Chondrocyte (in vitro differentiated cells): ENCODE measurements at regions not wholly inside any gene's neighbourhood (a gene's known extent, or its start where the extent isn't known, plus 50 kb on each side); places are given as distances from the start of the nearest gene placed in this dataset.

ENCODE experiments used
- DNase-seq: peaks from one replicate; pipeline ENCODE4 v3.0.0; 2021; ENCODE audit warnings: mixed read lengths, low spot score
- H3K27ac Mint-ChIP-seq: one replicate; pipeline ENCODE4 v1.8.0; 2021; ENCODE audit warnings: mild to moderate bottlenecking, moderate library complexity, mixed read lengths; ENCODE audit not compliant: unreplicated experiment
- H3K27me3 Mint-ChIP-seq: 2 replicates; pipeline ENCODE4 v1.8.0; 2021; ENCODE audit warnings: low read depth, mixed read lengths
- H3K36me3 Mint-ChIP-seq: 2 replicates; pipeline ENCODE4 v1.8.0; 2021; ENCODE audit warnings: low read depth, mixed read lengths
- H3K4me1 Mint-ChIP-seq: 2 replicates; pipeline ENCODE4 v1.8.0; 2021; ENCODE audit warnings: low read depth, mild to moderate bottlenecking, mixed read lengths
- H3K4me3 Mint-ChIP-seq: one replicate; pipeline ENCODE4 v1.8.0; 2021; ENCODE audit warnings: mild to moderate bottlenecking, moderate library complexity, mixed read lengths; ENCODE audit not compliant: unreplicated experiment
- H3K9me3 Mint-ChIP-seq: 2 replicates; pipeline ENCODE4 v1.8.0; 2021; ENCODE audit warnings: low read depth, mixed read lengths
- TF ChIP-seq, protein P1 (sequence below): fragments of 200-600 bp; sonication (generic); IDR thresholded peaks from 2 replicates; pipeline ENCODE4 v1.5.0; 2021; ENCODE audit warnings: antibody characterized with exemption, mild to moderate bottlenecking, moderate library complexity

DNA sequence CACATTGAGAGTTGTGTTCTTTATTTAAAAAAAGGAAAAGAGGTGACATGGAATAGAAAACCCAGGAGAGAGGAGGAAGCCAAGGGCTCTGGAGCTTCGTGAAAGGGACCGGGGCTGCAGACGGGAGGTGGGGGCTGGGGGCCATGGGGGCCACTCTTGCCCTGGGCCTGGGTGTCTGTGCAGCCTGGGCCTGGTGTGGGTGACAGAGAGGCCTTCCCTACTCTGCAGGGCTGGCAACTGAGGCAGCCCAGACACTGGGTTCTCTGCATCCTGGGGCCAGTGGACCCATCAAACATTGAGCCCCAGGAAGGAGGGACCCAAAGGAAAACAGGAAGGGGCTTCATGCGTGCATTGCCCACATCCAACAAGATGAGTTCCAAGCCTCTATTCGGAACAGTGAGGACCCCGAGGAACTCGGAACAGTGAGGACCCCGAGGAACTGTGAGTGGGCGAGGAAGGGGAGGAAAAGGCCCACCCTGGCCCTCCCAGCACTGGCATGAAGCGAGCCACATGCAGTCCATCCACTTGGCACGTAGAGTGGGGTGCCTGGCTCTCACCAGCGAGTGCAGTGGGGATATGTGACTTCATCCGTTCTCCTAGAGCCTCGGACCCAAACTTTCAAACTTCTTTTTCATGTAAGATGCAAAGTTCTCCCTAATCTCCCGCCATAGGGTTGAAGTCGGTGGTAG lies 1121.6 kb downstream of the BRD1 start:
- TF ChIP-seq, protein P1, sequence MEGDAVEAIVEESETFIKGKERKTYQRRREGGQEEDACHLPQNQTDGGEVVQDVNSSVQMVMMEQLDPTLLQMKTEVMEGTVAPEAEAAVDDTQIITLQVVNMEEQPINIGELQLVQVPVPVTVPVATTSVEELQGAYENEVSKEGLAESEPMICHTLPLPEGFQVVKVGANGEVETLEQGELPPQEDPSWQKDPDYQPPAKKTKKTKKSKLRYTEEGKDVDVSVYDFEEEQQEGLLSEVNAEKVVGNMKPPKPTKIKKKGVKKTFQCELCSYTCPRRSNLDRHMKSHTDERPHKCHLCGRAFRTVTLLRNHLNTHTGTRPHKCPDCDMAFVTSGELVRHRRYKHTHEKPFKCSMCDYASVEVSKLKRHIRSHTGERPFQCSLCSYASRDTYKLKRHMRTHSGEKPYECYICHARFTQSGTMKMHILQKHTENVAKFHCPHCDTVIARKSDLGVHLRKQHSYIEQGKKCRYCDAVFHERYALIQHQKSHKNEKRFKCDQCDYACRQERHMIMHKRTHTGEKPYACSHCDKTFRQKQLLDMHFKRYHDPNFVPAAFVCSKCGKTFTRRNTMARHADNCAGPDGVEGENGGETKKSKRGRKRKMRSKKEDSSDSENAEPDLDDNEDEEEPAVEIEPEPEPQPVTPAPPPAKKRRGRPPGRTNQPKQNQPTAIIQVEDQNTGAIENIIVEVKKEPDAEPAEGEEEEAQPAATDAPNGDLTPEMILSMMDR, result no peak
- no peak overlapping the region for H3K27ac Mint-ChIP-seq
- no peaks in the 10 kb centered on the region for H3K9me3 Mint-ChIP-seq
- peak; percentile 74 for DNase-seq
- H3K27me3 Mint-ChIP-seq, result no peaks in the 10 kb centered on the region
- no peaks in the 10 kb centered on the region for H3K36me3 Mint-ChIP-seq
- H3K4me1 Mint-ChIP-seq, result no peaks in the 10 kb centered on the region
- no peak overlapping the region for H3K4me3 Mint-ChIP-seq

- Mint-ChIP-seq H3K4me3 (no peak overlapping the region), H3K4me1 (no peaks in the 10 kb centered on the region), H3K9me3 (no peaks in the 10 kb centered on the region), H3K27me3 (no peaks in the 10 kb centered on the region), H3K27ac (no peak overlapping the region), H3K36me3 (no peaks in the 10 kb centered on the region)
- peak; percentile 61 for DNase-seq
- TF ChIP-seq, protein P1, result no peak
These were observed 1122.3 kb downstream of the BRD1 start for GRCh38 chr22:48705159-48705916.

DNA sequence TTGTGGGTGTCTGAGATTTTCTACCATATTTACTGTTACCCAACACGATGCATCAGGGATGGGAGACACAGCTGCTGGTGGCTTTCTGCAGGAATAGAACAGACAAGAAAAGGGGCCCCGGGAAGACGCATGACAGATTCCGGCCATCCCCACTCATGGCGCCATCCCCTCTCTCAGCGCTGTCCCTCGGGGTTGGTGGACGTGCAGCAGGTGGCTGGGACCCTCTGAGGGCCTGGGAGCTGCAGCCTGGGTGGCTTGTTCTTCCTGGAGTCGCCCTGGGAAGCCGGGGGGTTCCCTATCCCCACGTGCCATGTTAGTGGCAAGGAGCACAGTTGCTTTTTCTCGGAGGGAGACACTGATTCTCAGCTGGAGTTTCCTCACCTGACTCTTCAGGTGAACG lies 1123.3 kb downstream of the BRD1 start:
- no peaks in the 10 kb centered on the region for H3K27me3 Mint-ChIP-seq
- no peak overlapping the region for H3K4me3 Mint-ChIP-seq
- DNase-seq, result peak; percentile 66
- no peaks in the 10 kb centered on the region for H3K4me1 Mint-ChIP-seq
- H3K27ac Mint-ChIP-seq, result no peak overlapping the region
- H3K9me3 Mint-ChIP-seq, result no peaks in the 10 kb centered on the region
- TF ChIP-seq, protein P1, result no peak
- no peaks in the 10 kb centered on the region for H3K36me3 Mint-ChIP-seq

- Mint-ChIP-seq H3K9me3 (no peaks in the 10 kb centered on the region), H3K36me3 (no peaks in the 10 kb centered on the region), H3K4me1 (no peaks in the 10 kb centered on the region), H3K4me3 (no peak overlapping the region), H3K27ac (no peak overlapping the region), H3K27me3 (no peaks in the 10 kb centered on the region)
- DNase-seq, result peak; percentile 77
- TF ChIP-seq, protein P1, result no peak
These were observed 1124.3 kb downstream of the BRD1 start for GRCh38 chr22:48703265-48703941.

GRCh38 chr22:48702573-48703264 lies 1125.0 kb downstream of the BRD1 start:
- H3K4me3 Mint-ChIP-seq, result no peak overlapping the region
- no peak overlapping the region for H3K27ac Mint-ChIP-seq
- no peaks in the 10 kb centered on the region for H3K36me3 Mint-ChIP-seq
- no peak for DNase-seq
- no peaks in the 10 kb centered on the region for H3K9me3 Mint-ChIP-seq
- no peaks in the 10 kb centered on the region for H3K27me3 Mint-ChIP-seq
- TF ChIP-seq, protein P1, result no peak
- H3K4me1 Mint-ChIP-seq, result no peaks in the 10 kb centered on the region
